ENCODE measurements at regions not wholly inside any gene's neighbourhood (a gene's known extent, or its start where the extent isn't known, plus 50 kb on each side); places are given as distances from the start of the nearest gene placed in this dataset.

DNA sequence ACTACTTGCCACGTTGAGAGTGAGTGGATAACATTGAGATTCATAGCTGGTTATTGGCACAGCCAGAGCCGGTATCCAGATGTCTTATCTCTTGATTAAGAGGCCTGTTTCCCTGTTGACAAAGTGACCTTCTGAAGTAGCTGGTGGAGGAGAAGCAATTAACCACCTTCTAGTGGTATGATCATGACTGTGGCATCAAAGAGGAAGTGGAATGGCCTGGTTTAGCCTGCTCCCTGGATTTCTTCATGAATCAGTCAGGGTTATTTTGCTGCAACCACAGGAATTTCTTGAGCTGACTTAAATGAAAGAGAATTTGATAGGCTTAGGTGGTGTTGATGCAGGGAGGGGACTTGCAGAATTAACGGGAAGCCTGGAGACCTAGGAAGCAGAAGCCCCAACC is 398.3 kb downstream of the MFSD1 start:
- H3K4me3 Mint-ChIP-seq = no peak overlapping the region
- no peak overlapping the region for H3K27ac Mint-ChIP-seq
- TF ChIP-seq, protein P1, sequence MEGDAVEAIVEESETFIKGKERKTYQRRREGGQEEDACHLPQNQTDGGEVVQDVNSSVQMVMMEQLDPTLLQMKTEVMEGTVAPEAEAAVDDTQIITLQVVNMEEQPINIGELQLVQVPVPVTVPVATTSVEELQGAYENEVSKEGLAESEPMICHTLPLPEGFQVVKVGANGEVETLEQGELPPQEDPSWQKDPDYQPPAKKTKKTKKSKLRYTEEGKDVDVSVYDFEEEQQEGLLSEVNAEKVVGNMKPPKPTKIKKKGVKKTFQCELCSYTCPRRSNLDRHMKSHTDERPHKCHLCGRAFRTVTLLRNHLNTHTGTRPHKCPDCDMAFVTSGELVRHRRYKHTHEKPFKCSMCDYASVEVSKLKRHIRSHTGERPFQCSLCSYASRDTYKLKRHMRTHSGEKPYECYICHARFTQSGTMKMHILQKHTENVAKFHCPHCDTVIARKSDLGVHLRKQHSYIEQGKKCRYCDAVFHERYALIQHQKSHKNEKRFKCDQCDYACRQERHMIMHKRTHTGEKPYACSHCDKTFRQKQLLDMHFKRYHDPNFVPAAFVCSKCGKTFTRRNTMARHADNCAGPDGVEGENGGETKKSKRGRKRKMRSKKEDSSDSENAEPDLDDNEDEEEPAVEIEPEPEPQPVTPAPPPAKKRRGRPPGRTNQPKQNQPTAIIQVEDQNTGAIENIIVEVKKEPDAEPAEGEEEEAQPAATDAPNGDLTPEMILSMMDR (conservative IDR thresholded peaks at IDR 0.05) = no peak
- H3K36me3 Mint-ChIP-seq = no peaks in the 10 kb centered on the region
- no peak for DNase-seq (ENCODE audit: extremely low spot score, unreplicated experiment)
- peaks cover 6% of the 10 kb centered on the region for H3K9me3 Mint-ChIP-seq
- no peaks in the 10 kb centered on the region for H3K4me1 Mint-ChIP-seq (ENCODE audit: unreplicated experiment)
- H3K27me3 Mint-ChIP-seq = peaks cover 30% of the 10 kb centered on the region

DNA sequence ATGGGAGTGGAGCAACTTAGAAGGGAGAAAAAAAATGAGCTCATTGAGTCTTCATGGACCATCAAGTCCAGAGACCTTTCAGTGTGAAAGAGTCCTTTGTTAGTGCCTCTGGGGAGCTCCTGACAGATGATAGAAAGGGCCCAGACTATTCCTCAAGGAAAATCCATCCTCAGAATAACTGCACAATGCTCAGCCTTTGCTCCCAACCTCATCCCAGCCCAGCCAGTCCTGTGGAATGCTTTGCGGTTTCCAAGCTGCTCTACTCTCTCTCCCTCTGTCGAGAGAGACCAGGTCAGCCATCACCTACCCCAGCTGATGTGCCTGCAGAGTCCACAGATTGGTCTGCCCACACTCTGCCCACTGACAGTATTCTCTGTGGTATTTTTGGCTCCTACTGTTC is 406.2 kb downstream of the MFSD1 start:
- H3K36me3 Mint-ChIP-seq = no peaks in the 10 kb centered on the region
- H3K9me3 Mint-ChIP-seq = peaks cover 10% of the 10 kb centered on the region
- no peak overlapping the region for H3K27ac Mint-ChIP-seq
- H3K4me3 Mint-ChIP-seq = no peak overlapping the region
- H3K27me3 Mint-ChIP-seq = peaks cover 22% of the 10 kb centered on the region
- no peak for DNase-seq (ENCODE audit: extremely low spot score, unreplicated experiment)
- TF ChIP-seq, protein P1 (conservative IDR thresholded peaks at IDR 0.05) = no peak
- H3K4me1 Mint-ChIP-seq (ENCODE audit: unreplicated experiment) = peaks cover 9% of the 10 kb centered on the region

DNA sequence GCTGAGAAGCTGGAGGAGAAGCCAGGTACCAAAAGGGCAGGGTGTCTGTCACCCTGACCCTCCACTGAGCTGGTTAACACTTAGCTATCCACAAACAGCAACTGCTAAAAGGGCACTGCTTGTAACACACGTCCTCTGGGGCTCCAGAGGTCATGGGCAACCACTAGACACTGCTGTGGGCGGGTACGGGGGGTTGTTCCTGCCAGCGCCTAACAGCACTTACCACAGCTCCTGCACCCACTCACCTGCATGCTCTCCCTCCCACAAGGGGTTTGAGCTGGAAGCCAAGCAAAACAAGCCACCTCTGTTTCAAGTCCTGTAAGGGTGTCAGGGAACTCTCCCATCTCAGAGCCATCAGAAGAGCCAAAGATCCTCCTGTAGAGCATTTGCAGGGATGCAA is 407.6 kb downstream of the MFSD1 start:
- no peak for DNase-seq (ENCODE audit: extremely low spot score, unreplicated experiment)
- Mint-ChIP-seq H3K36me3 (no peaks in the 10 kb centered on the region), H3K27me3 (peaks cover 14% of the 10 kb centered on the region), H3K4me3 (no peak overlapping the region), H3K4me1 (ENCODE audit: unreplicated experiment) (peaks cover 9% of the 10 kb centered on the region), H3K9me3 (peaks cover 10% of the 10 kb centered on the region), H3K27ac (no peak overlapping the region)
- TF ChIP-seq, protein P1 (conservative IDR thresholded peaks at IDR 0.05) = no peak

DNA sequence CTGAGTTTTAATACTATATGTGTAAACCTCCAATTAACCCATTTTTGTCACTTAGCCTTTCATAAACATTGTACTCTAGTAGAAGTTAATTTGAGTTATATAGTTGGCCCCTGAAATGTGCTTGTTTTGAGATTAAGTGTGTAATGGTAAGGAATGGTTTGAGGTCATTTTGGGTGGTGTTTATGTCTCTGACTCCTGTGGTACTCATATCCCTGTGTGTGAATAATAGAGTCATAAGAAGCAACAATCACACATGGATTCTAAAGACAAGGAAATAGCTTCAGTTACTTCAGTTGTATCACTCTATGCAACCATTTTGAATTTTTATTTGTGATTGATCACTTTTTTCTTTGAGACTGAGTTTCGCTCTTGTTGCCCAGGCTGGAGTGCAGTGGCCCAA is 408.5 kb downstream of the MFSD1 start:
- Mint-ChIP-seq H3K4me3 (no peak overlapping the region), H3K36me3 (no peaks in the 10 kb centered on the region), H3K4me1 (ENCODE audit: unreplicated experiment) (peaks cover 9% of the 10 kb centered on the region), H3K9me3 (peaks cover 10% of the 10 kb centered on the region), H3K27ac (no peak overlapping the region), H3K27me3 (peaks cover 12% of the 10 kb centered on the region)
- TF ChIP-seq, protein P1 (conservative IDR thresholded peaks at IDR 0.05) = no peak
- DNase-seq (ENCODE audit: extremely low spot score, unreplicated experiment) = no peak

DNA sequence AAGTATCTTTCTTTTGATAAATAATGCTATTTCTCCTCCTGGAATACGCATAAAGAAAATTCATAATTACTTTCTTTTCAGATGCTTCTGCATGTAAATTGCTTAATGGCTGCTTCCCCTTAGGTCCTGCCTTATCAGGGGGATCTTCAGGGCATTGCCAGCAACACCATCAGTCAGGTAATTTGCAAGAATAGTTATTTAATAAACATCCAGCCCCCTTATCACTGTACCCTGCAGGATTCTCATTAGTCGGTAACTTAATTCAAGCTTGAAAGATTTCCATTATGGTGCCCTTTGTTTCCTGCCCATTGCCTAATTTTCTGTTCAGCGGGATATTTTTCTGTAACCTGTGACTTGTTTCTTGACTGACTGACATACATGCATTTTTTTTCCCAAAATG is 414.5 kb downstream of the MFSD1 start:
- Mint-ChIP-seq H3K36me3 (no peaks in the 10 kb centered on the region), H3K27ac (no peak overlapping the region), H3K4me3 (no peak overlapping the region), H3K4me1 (ENCODE audit: unreplicated experiment) (no peaks in the 10 kb centered on the region), H3K27me3 (no peaks in the 10 kb centered on the region), H3K9me3 (no peaks in the 10 kb centered on the region)
- no peak for DNase-seq (ENCODE audit: extremely low spot score, unreplicated experiment)
- TF ChIP-seq, protein P1 (conservative IDR thresholded peaks at IDR 0.05) = no peak

DNA sequence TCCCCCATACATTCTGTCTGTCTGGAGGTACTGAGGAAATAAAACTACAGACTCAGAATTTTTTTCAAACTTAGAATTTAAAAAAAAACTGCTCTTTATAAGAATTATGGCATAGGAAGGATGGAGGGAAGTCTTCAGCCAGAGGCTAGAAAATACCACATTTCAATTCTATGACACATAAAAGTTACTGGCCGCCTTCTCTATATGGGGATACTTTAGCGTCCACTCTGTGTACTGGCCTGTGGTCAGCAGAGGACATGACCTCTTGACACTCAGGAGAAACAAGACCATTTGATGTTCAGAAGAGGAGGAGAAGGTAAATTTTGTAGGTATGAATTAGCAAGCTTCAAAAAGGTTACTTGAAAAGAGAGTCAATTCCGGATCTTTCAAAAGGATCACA is 417.4 kb downstream of the MFSD1 start:
- Mint-ChIP-seq H3K36me3 (no peaks in the 10 kb centered on the region), H3K27me3 (no peaks in the 10 kb centered on the region), H3K27ac (no peak overlapping the region), H3K4me3 (no peak overlapping the region), H3K4me1 (ENCODE audit: unreplicated experiment) (no peaks in the 10 kb centered on the region), H3K9me3 (no peaks in the 10 kb centered on the region)
- no peak for DNase-seq (ENCODE audit: extremely low spot score, unreplicated experiment)
- TF ChIP-seq, protein P1 (conservative IDR thresholded peaks at IDR 0.05) = no peak
